Type B pancreatic cell (in vitro differentiated cells): ENCODE measurements at regions not wholly inside any gene's neighbourhood (a gene's known extent, or its start where the extent isn't known, plus 50 kb on each side); places are given as distances from the start of the nearest gene placed in this dataset.

Experiments
- DNase-seq: peaks from one replicate; pipeline ENCODE4 v3.0.0; 2021; ENCODE audit warnings: mixed read lengths; ENCODE audit not compliant: unreplicated experiment; ENCODE audit errors: extremely low spot score
- H3K27ac Mint-ChIP-seq: 2 replicates; pipeline ENCODE4 v1.8.0; 2021; ENCODE audit warnings: mild to moderate bottlenecking, mixed read lengths
- H3K27me3 Mint-ChIP-seq: 2 replicates; pipeline ENCODE4 v1.8.0; 2021; ENCODE audit warnings: mixed read lengths
- H3K36me3 Mint-ChIP-seq: 2 replicates; pipeline ENCODE4 v1.8.0; 2021; ENCODE audit warnings: mixed read lengths
- H3K4me1 Mint-ChIP-seq: one replicate; pipeline ENCODE4 v1.8.0; 2021; ENCODE audit warnings: mixed read lengths; ENCODE audit not compliant: unreplicated experiment
- H3K4me3 Mint-ChIP-seq: 2 replicates; pipeline ENCODE4 v1.8.0; 2021; ENCODE audit warnings: mild to moderate bottlenecking, mixed read lengths
- H3K9me3 Mint-ChIP-seq: 2 replicates; pipeline ENCODE4 v1.8.0; 2021; ENCODE audit warnings: mixed read lengths
- TF ChIP-seq, protein P1 (sequence below): fragments of 200-600 bp; sonication (generic); conservative IDR thresholded peaks from 2 replicates; pipeline ENCODE4 v1.5.0; 2021; ENCODE audit warnings: antibody characterized with exemption, mild to moderate bottlenecking

GRCh38 chr4:17058536-17058915, 160.1 kb upstream of the LDB2 start:
- no peak for DNase-seq
- no peak overlapping the region for H3K27ac Mint-ChIP-seq
- H3K27me3 Mint-ChIP-seq: peaks cover 3% of the 10 kb centered on the region
- H3K4me1 Mint-ChIP-seq: peaks cover 9% of the 10 kb centered on the region
- no peaks in the 10 kb centered on the region for H3K9me3 Mint-ChIP-seq
- no peak overlapping the region for H3K4me3 Mint-ChIP-seq
- TF ChIP-seq, protein P1, sequence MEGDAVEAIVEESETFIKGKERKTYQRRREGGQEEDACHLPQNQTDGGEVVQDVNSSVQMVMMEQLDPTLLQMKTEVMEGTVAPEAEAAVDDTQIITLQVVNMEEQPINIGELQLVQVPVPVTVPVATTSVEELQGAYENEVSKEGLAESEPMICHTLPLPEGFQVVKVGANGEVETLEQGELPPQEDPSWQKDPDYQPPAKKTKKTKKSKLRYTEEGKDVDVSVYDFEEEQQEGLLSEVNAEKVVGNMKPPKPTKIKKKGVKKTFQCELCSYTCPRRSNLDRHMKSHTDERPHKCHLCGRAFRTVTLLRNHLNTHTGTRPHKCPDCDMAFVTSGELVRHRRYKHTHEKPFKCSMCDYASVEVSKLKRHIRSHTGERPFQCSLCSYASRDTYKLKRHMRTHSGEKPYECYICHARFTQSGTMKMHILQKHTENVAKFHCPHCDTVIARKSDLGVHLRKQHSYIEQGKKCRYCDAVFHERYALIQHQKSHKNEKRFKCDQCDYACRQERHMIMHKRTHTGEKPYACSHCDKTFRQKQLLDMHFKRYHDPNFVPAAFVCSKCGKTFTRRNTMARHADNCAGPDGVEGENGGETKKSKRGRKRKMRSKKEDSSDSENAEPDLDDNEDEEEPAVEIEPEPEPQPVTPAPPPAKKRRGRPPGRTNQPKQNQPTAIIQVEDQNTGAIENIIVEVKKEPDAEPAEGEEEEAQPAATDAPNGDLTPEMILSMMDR: no peak
- H3K36me3 Mint-ChIP-seq: no peaks in the 10 kb centered on the region

GRCh38 chr4:17057035-17057434, 158.6 kb upstream of the LDB2 start:
- TF ChIP-seq, protein P1: no peak
- no peaks in the 10 kb centered on the region for H3K36me3 Mint-ChIP-seq
- H3K4me1 Mint-ChIP-seq: peaks cover 9% of the 10 kb centered on the region
- H3K27ac Mint-ChIP-seq: no peak overlapping the region
- H3K4me3 Mint-ChIP-seq: no peak overlapping the region
- peaks cover 3% of the 10 kb centered on the region for H3K27me3 Mint-ChIP-seq
- no peak for DNase-seq
- H3K9me3 Mint-ChIP-seq: no peaks in the 10 kb centered on the region

DNA sequence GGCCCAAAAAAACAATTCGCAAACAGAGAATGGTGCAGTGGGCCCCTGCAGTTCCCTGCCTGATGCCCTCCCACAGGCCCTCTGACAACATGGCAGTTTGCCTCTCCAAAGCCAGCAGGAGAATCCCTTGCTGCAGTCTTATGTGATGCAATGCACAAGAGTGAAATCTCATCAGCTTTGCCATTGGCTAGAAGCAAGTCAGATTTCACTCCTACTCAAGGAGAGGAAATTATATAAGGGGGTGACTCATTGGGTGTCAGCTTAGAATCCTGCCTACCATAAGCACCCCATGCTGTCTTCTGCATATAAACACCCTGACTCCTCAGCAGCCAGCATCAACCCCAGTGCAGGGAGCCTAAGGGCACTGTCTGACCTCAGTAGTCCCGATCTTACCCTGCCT, 157.3 kb upstream of the LDB2 start:
- Mint-ChIP-seq H3K27me3 (peaks cover 3% of the 10 kb centered on the region), H3K4me1 (peaks cover 9% of the 10 kb centered on the region), H3K4me3 (no peak overlapping the region), H3K9me3 (no peaks in the 10 kb centered on the region), H3K36me3 (no peaks in the 10 kb centered on the region), H3K27ac (no peak overlapping the region)
- TF ChIP-seq, protein P1: no peak
- no peak for DNase-seq

- Mint-ChIP-seq H3K4me3 (no peak overlapping the region), H3K27ac (no peak overlapping the region), H3K27me3 (no peaks in the 10 kb centered on the region), H3K36me3 (no peaks in the 10 kb centered on the region), H3K9me3 (no peaks in the 10 kb centered on the region), H3K4me1 (no peaks in the 10 kb centered on the region)
- no peak for DNase-seq
- TF ChIP-seq, protein P1: no peak
Observed at GRCh38 chr4:17045866-17046265, 147.4 kb upstream of the LDB2 start.

- no peaks in the 10 kb centered on the region for H3K27me3 Mint-ChIP-seq
- H3K9me3 Mint-ChIP-seq: no peaks in the 10 kb centered on the region
- no peak overlapping the region for H3K4me3 Mint-ChIP-seq
- H3K4me1 Mint-ChIP-seq: peaks cover 5% of the 10 kb centered on the region
- TF ChIP-seq, protein P1: no peak
- DNase-seq: no peak
- H3K36me3 Mint-ChIP-seq: no peaks in the 10 kb centered on the region
- H3K27ac Mint-ChIP-seq: no peak overlapping the region
Observed at GRCh38 chr4:17038510-17039176, 140.2 kb upstream of the LDB2 start.
